ENCODE measurements at regions not wholly inside any gene's neighbourhood (a gene's known extent, or its start where the extent isn't known, plus 50 kb on each side); places are given as distances from the start of the nearest gene placed in this dataset.
"Not testable (repeated sequence)": the region's sequence is repeated elsewhere in the genome, so short reads cannot be mapped to it uniquely, and the experiment has no call there.

DNA sequence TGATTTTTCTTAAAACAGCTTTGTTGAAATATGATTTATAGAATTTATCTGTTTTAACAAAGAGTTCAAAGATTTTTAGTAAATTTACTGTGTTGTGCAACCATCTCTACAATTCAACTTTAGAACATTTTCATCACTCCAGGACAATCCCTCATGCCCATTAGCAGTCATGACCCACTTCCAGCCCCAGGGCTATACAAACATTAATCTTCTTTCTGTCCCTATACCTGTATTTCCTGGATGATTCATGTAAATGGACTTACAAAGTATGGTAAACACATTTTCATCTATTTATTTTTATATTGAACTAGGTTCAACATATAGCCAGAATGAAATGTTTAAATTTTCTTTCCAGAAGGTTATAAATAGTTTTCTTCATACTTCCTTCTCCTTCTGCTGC is 127.8 kb upstream of the CCDC180 start:
- no peak for DNase-seq
- no peaks in the 10 kb centered on the region for H3K27me3 ChIP-seq (ENCODE audit: control insufficient read depth, insufficient read depth, low read length)
- H3K4me3 ChIP-seq (ENCODE audit: low read length): no peak overlapping the region
- no peaks in the 10 kb centered on the region for H3K36me3 ChIP-seq (ENCODE audit: control insufficient read depth, insufficient read depth, low read length)
- H3K9me3 ChIP-seq (replicated peaks; ENCODE audit: control insufficient read depth, low read depth, low read length): no peaks in the 10 kb centered on the region
- no peaks in the 10 kb centered on the region for H3K4me1 ChIP-seq (ENCODE audit: control insufficient read depth, insufficient read depth, low read length)
- H3K27ac ChIP-seq (ENCODE audit: low read length): no peak overlapping the region

DNA sequence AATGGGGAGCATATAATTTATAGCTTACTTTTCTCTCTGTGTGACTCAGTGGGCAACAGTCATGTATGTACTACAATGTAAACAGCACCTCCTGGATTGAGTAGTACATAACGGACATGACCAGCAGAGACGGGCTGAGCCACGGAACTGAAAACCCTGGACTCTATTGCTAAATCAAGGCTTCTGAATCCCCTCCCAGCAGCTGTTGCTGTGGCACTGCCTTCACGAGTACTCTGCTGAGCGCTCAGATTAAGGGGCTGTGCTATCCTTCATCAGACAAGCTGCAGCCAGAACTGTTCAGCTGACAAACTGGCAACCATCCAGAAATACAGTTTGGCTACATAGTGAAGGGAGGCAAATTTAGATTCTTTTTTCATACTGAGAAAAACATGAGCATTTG is 131.3 kb upstream of the CCDC180 start:
- peak overlapping the region; percentile 7 for H3K27ac ChIP-seq (ENCODE audit: low read length)
- 41% methylated on average over 3 of the region's 5 CpGs for WGBS (ENCODE audit: insufficient coverage)

GRCh38 chr9:97168174-97168573 is 129.2 kb upstream of the CTSV start:
- not testable (repeated sequence) for H3K27ac ChIP-seq (ENCODE audit: low read length); H3K4me3 ChIP-seq (ENCODE audit: low read length); DNase-seq; H3K4me1 ChIP-seq (ENCODE audit: control insufficient read depth, insufficient read depth, low read length); H3K9me3 ChIP-seq (replicated peaks; ENCODE audit: control insufficient read depth, low read depth, low read length); H3K36me3 ChIP-seq (ENCODE audit: control insufficient read depth, insufficient read depth, low read length); H3K27me3 ChIP-seq (ENCODE audit: control insufficient read depth, insufficient read depth, low read length)

More for the DNA sequence above, 131.3 kb upstream of the CCDC180 start:
- H3K36me3 ChIP-seq (ENCODE audit: control insufficient read depth, insufficient read depth, low read length): no peaks in the 10 kb centered on the region
- H3K9me3 ChIP-seq (replicated peaks; ENCODE audit: control insufficient read depth, low read depth, low read length): no peaks in the 10 kb centered on the region
- peak; percentile 83 for DNase-seq
- H3K27me3 ChIP-seq (ENCODE audit: control insufficient read depth, insufficient read depth, low read length): no peaks in the 10 kb centered on the region
- no peaks in the 10 kb centered on the region for H3K4me1 ChIP-seq (ENCODE audit: control insufficient read depth, insufficient read depth, low read length)
- H3K4me3 ChIP-seq (ENCODE audit: low read length): no peak overlapping the region

- H3K27me3 ChIP-seq (ENCODE audit: control insufficient read depth, insufficient read depth, low read length); H3K4me1 ChIP-seq (ENCODE audit: control insufficient read depth, insufficient read depth, low read length); H3K4me3 ChIP-seq (ENCODE audit: low read length); DNase-seq; H3K27ac ChIP-seq (ENCODE audit: low read length); H3K9me3 ChIP-seq (replicated peaks; ENCODE audit: control insufficient read depth, low read depth, low read length); H3K36me3 ChIP-seq (ENCODE audit: control insufficient read depth, insufficient read depth, low read length): not testable (repeated sequence)
Measured at GRCh38 chr9:97166496-97167138, 127.7 kb upstream of the CTSV start.

GRCh38 chr9:97160255-97160654 is 121.3 kb upstream of the CTSV start:
- H3K4me1 ChIP-seq (ENCODE audit: control insufficient read depth, insufficient read depth, low read length): no peaks in the 10 kb centered on the region
- no peaks in the 10 kb centered on the region for H3K9me3 ChIP-seq (replicated peaks; ENCODE audit: control insufficient read depth, low read depth, low read length)
- DNase-seq: no peak
- no CpG with 5 or more reads among the region's 1 CpG for WGBS (ENCODE audit: insufficient coverage)
- H3K4me3 ChIP-seq (ENCODE audit: low read length): no peak overlapping the region
- H3K27me3 ChIP-seq (ENCODE audit: control insufficient read depth, insufficient read depth, low read length): no peaks in the 10 kb centered on the region
- no peak overlapping the region for H3K27ac ChIP-seq (ENCODE audit: low read length)
- no peaks in the 10 kb centered on the region for H3K36me3 ChIP-seq (ENCODE audit: control insufficient read depth, insufficient read depth, low read length)

DNA sequence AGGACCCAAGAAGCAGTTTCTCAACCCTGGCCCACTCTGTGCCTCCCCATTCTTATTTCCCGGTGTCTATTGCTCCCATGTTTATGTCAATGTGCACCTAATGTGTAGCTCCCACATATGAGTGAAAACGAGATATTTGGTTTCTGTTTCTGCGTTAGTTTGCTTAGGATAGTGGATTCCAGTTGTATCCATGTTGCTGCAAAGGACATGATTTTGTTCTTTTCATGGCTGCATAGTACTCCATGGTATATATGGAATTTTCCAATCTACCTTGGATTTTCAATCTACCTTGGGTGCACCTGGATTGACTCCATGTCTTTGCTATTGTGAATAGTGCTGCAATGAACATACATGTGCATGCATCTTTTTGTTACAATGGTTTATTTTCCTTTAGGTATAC is 119.8 kb upstream of the CTSV start:
- H3K27ac ChIP-seq (ENCODE audit: low read length); H3K36me3 ChIP-seq (ENCODE audit: control insufficient read depth, insufficient read depth, low read length); DNase-seq; H3K9me3 ChIP-seq (replicated peaks; ENCODE audit: control insufficient read depth, low read depth, low read length); H3K27me3 ChIP-seq (ENCODE audit: control insufficient read depth, insufficient read depth, low read length); H3K4me3 ChIP-seq (ENCODE audit: low read length); H3K4me1 ChIP-seq (ENCODE audit: control insufficient read depth, insufficient read depth, low read length): not testable (repeated sequence)
- 86% methylated on average over 1 of the region's 3 CpGs for WGBS (ENCODE audit: insufficient coverage)

DNA sequence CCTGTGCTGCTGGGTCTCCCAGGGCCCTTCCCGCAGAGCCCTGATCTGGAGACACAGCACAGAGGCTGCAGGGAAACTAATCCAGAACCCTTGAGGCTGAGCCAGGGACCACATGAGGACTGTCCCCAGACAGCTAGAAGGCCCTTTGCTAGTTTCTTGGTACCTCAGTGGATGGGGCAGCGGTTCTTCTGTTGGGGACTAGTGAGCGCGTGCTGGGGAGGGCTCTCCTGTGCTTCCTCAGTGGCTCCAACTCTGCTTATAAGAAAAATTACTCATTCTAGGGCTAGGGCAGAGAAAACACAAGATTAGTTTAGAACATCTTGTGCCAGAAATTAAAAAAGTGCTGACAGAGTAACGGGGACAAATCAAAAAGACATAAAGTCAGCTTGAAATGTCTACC is 116.5 kb upstream of the CTSV start:
- not testable (repeated sequence) for H3K27ac ChIP-seq (ENCODE audit: low read length); H3K4me1 ChIP-seq (ENCODE audit: control insufficient read depth, insufficient read depth, low read length); H3K36me3 ChIP-seq (ENCODE audit: control insufficient read depth, insufficient read depth, low read length); H3K27me3 ChIP-seq (ENCODE audit: control insufficient read depth, insufficient read depth, low read length); DNase-seq; H3K4me3 ChIP-seq (ENCODE audit: low read length); H3K9me3 ChIP-seq (replicated peaks; ENCODE audit: control insufficient read depth, low read depth, low read length)
- WGBS (ENCODE audit: insufficient coverage): 73% methylated on average over 2 of the region's 5 CpGs

GRCh38 chr9:97153967-97154366 is 115.0 kb upstream of the CTSV start:
- Histone ChIP-seq H3K27ac (ENCODE audit: low read length) (no peak overlapping the region), H3K36me3 (ENCODE audit: control insufficient read depth, insufficient read depth, low read length) (no peaks in the 10 kb centered on the region), H3K9me3 (replicated peaks; ENCODE audit: control insufficient read depth, low read depth, low read length) (no peaks in the 10 kb centered on the region), H3K27me3 (ENCODE audit: control insufficient read depth, insufficient read depth, low read length) (no peaks in the 10 kb centered on the region), H3K4me1 (ENCODE audit: control insufficient read depth, insufficient read depth, low read length) (no peaks in the 10 kb centered on the region), H3K4me3 (ENCODE audit: low read length) (no peak overlapping the region)
- no peak for DNase-seq
- 82% methylated on average over 3 of the region's 6 CpGs for WGBS (ENCODE audit: insufficient coverage)

DNA sequence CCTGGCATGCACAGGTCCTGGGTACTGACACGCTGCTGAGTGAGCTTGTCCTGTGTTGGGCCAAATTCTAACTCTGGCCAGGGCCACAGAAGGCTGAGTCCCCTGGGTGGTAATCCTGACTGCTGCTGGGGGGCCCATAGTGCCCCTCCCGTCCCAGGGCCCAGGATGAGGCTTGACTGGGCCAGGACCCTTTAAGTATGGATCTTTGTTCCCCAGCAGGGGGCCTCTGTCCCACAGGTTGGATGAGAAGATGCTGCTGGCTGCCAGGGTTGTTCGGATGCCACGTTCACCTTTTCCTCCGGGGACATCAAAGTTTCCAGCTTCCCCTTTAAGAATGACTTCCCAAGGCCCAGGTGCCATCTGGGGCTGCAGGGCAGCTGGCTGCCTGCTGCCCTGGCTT is 114.2 kb upstream of the CTSV start:
- not testable (repeated sequence) for H3K4me3 ChIP-seq (ENCODE audit: low read length)

DNA sequence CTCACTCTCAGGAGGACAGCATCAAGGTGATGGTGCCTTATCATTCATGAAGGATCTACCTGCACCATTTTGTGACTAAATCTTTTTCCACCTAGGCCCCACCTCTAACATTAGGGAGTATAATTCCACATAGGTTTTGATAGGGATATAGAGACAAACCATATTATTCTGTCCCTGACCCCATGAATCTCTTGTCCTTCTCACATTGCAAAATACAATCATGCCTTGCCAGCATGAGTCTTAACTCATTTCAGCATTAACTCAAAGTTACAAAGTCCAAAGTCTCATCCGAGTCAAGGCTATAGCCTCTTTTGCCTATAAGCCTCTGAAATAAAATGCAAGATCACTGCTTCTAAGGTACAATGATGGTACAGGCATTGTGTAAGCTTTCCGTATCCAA is 111.5 kb upstream of the CTSV start:
- not testable (repeated sequence) for H3K4me1 ChIP-seq (ENCODE audit: control insufficient read depth, insufficient read depth, low read length); DNase-seq; H3K4me3 ChIP-seq (ENCODE audit: low read length); H3K36me3 ChIP-seq (ENCODE audit: control insufficient read depth, insufficient read depth, low read length); H3K27ac ChIP-seq (ENCODE audit: low read length); H3K9me3 ChIP-seq (replicated peaks; ENCODE audit: control insufficient read depth, low read depth, low read length); H3K27me3 ChIP-seq (ENCODE audit: control insufficient read depth, insufficient read depth, low read length)
- 100% methylated on average over 1 of the region's 2 CpGs for WGBS (ENCODE audit: insufficient coverage)

More for the DNA sequence above, 114.2 kb upstream of the CTSV start:
- 71% methylated on average over 5 of the region's 5 CpGs for WGBS (ENCODE audit: insufficient coverage)
- H3K27me3 ChIP-seq (ENCODE audit: control insufficient read depth, insufficient read depth, low read length); H3K9me3 ChIP-seq (replicated peaks; ENCODE audit: control insufficient read depth, low read depth, low read length); H3K4me1 ChIP-seq (ENCODE audit: control insufficient read depth, insufficient read depth, low read length); H3K36me3 ChIP-seq (ENCODE audit: control insufficient read depth, insufficient read depth, low read length); DNase-seq; H3K27ac ChIP-seq (ENCODE audit: low read length): not testable (repeated sequence)

DNA sequence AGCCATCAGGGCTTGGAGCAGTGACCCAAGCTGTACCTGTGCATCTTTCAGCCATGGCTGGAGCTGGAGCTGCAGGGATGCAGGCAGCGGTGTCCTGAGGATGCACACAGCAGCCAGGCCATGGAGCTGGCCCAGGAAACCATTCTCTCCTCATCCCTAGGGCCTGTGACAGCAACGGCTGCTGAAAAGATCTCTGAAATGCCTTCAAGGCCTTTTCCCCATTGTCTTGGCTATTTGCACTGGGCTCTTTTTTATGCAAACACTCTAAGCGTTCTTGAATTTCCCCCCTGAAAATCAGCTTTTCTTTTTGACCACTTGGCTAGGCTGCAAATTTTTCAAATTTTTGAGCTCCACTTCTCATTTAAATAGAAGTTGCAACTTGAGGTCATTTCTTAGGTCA is 109.5 kb upstream of the CTSV start:
- DNase-seq; H3K27me3 ChIP-seq (ENCODE audit: control insufficient read depth, insufficient read depth, low read length); H3K4me3 ChIP-seq (ENCODE audit: low read length); H3K36me3 ChIP-seq (ENCODE audit: control insufficient read depth, insufficient read depth, low read length); H3K27ac ChIP-seq (ENCODE audit: low read length); H3K4me1 ChIP-seq (ENCODE audit: control insufficient read depth, insufficient read depth, low read length); H3K9me3 ChIP-seq (replicated peaks; ENCODE audit: control insufficient read depth, low read depth, low read length): not testable (repeated sequence)
- 66% methylated on average over 2 of the region's 3 CpGs for whole genome bisulfite sequencing (ENCODE audit: insufficient coverage)
